Lung (tissue), 11 donors: ENCODE measurements at regions not wholly inside any gene's neighbourhood (a gene's known extent, or its start where the extent isn't known, plus 50 kb on each side); places are given as distances from the start of the nearest gene placed in this dataset.
A peak's percentile ranks its signal among the peaks of the same experiment; 100 is the strongest.

Experiments
- ATAC-seq: fragments of 200-7000 bp; cut with Tn5 transposase; one replicate; pipeline ENCODE4 v1.9.1; 2020; ENCODE audit warnings: moderate number of reproducible peaks; ENCODE audit not compliant: insufficient read depth, low FRiP score
- DNase-seq, 3 donors: peaks; one replicate each; pipeline ENCODE4 v3.0.0-alpha.2; 2013 to 2017
- H3K27ac ChIP-seq, 2 donors: one replicate each; pipeline ENCODE4 v1.5.1; 2013; ENCODE audit warnings: mild to moderate bottlenecking in 2 of 2, moderate library complexity in 2 of 2, control low read depth in 1 of 2, inconsistent platforms in 1 of 2, low read depth in 1 of 2, low read length in 1 of 2
- H3K27me3 ChIP-seq, 3 donors: one replicate each; pipeline ENCODE4 v1.5.1; 2013; ENCODE audit warnings: low read length in 2 of 3; ENCODE audit not compliant: control insufficient read depth in 3 of 3, insufficient read depth in 3 of 3
- H3K36me3 ChIP-seq, 4 donors: one replicate each; pipeline ENCODE4 v1.5.1; 2013; ENCODE audit warnings: low read length in 4 of 4, mild to moderate bottlenecking in 1 of 4, moderate library complexity in 1 of 4; ENCODE audit not compliant: control insufficient read depth in 4 of 4, insufficient read depth in 4 of 4
- H3K4me1 ChIP-seq, 5 donors: one replicate each; pipeline ENCODE4 v1.5.1; 2013; ENCODE audit warnings: low read length in 5 of 5, mild to moderate bottlenecking in 2 of 5, moderate library complexity in 1 of 5; ENCODE audit not compliant: control insufficient read depth in 5 of 5, insufficient read depth in 5 of 5
- H3K4me3 ChIP-seq: one replicate; pipeline ENCODE4 v1.5.1; 2013; ENCODE audit warnings: mild to moderate bottlenecking, control low read depth, moderate library complexity
- H3K9ac ChIP-seq, 2 donors: one replicate each; pipeline ENCODE4 v1.5.1; 2013; ENCODE audit warnings: low read length in 2 of 2, control low read depth in 1 of 2; ENCODE audit not compliant: insufficient read depth in 1 of 2
- H3K9me3 ChIP-seq, 4 donors: one replicate each; pipeline ENCODE4 v1.5.1; 2013; ENCODE audit warnings: low read length in 3 of 4, mild to moderate bottlenecking in 1 of 4, moderate library complexity in 1 of 4; ENCODE audit not compliant: control insufficient read depth in 4 of 4, insufficient read depth in 3 of 4
- CTCF ChIP-seq: IDR thresholded peaks from 2 replicates; pipeline ENCODE4 v1.5.1; 2012; ENCODE audit warnings: mild to moderate bottlenecking; ENCODE audit errors: control extremely low read depth, extremely low read depth
- WGBS, 2 donors: extraction: QIAGEN DNeasy Blood & Tissue Kit; methylation state at CpG; one replicate each; pipeline ENCODE4 v1.1.7; 2013; 5-methylcytosine and 5-hydroxymethylcytosine counted together
- donor health status: control.
- donor health status: control.
- donor health status: Bipolar disorder and iron deficiency.
- donor health status: healthy.
- donor health status: DM: yes; HTN: yes; CAD: no.

- no peaks in the 10 kb centered on the region for H3K9me3 ChIP-seq
- peaks cover 0 to 8% (median 2%) of the 10 kb centered on the region in 3 donors for H3K27me3 ChIP-seq
- no peak overlapping the region for H3K4me3 ChIP-seq
- H3K4me1 ChIP-seq: peaks cover 0 to 3% (median 0%) of the 10 kb centered on the region in 5 donors
- no peak for TF ChIP-seq CTCF
- DNase-seq (peak in 1 of 3 donors; percentile 12), ATAC-seq (no peak)
- H3K9ac ChIP-seq: no peak overlapping the region
- H3K27ac ChIP-seq: no peak overlapping the region
- WGBS, 2 donors: 83 to 85% methylated on average over 21 of the region's 21 CpGs
- H3K36me3 ChIP-seq: no peaks in the 10 kb centered on the region
Observed at GRCh38 chr11:119484741-119485605, 62.0 kb upstream of the THY1 start.

GRCh38 chr11:119483881-119484371 lies 61.0 kb upstream of the THY1 start:
- peaks cover 0 to 3% (median 0%) of the 10 kb centered on the region in 5 donors for H3K4me1 ChIP-seq
- WGBS, 2 donors: 88 to 96% methylated on average over 9 of the region's 9 CpGs
- no peaks in the 10 kb centered on the region for H3K36me3 ChIP-seq
- no peak overlapping the region for H3K4me3 ChIP-seq
- DNase-seq (peak in 1 of 3 donors; percentile 8), ATAC-seq (no peak)
- H3K9me3 ChIP-seq: no peaks in the 10 kb centered on the region
- peaks cover 0 to 8% (median 2%) of the 10 kb centered on the region in 3 donors for H3K27me3 ChIP-seq
- H3K27ac ChIP-seq: no peak overlapping the region
- H3K9ac ChIP-seq: no peak overlapping the region
- no peak for TF ChIP-seq CTCF

GRCh38 chr11:119483341-119483880 lies 60.4 kb upstream of the THY1 start:
- peaks cover 0 to 8% (median 2%) of the 10 kb centered on the region in 3 donors for H3K27me3 ChIP-seq
- H3K27ac ChIP-seq: no peak overlapping the region
- no peak overlapping the region for H3K4me3 ChIP-seq
- WGBS, 2 donors: 89% methylated on average over 11 of the region's 11 CpGs
- TF ChIP-seq CTCF: no peak
- ATAC-seq (no peak), DNase-seq (peak in 1 of 3 donors; percentile 3)
- no peaks in the 10 kb centered on the region for H3K9me3 ChIP-seq
- no peaks in the 10 kb centered on the region for H3K36me3 ChIP-seq
- H3K4me1 ChIP-seq: peaks cover 0 to 3% (median 0%) of the 10 kb centered on the region in 5 donors
- no peak overlapping the region for H3K9ac ChIP-seq
